Left ventricle myocardium superior (tissue), 1 donor: ENCODE measurements at regions not wholly inside any gene's neighbourhood (a gene's known extent, or its start where the extent isn't known, plus 50 kb on each side); places are given as distances from the start of the nearest gene placed in this dataset.

Source experiments
- ATAC-seq: fragments of 200-7000 bp; cut with Tn5 transposase; one replicate; pipeline ENCODE4 v1.9.1; 2020; ENCODE audit warnings: mild to moderate bottlenecking, moderate library complexity
- DNase-seq: peaks from one replicate; pipeline ENCODE4 v3.0.0-alpha.2; 2020
- intact Hi-C: fragments of 100-400 bp; cut with micrococcal nuclease; formaldehyde crosslinking; loops from one replicate; pipeline ENCODE4 v1.11.0; 2022
- donor health status: DM: no; HTN: yes; CAD: no; lungs with severe emphysema.

- no peak for DNase-seq
- intact Hi-C loops = no loop called here
- ATAC-seq = no peak
These were observed 54.5 kb upstream of the ARL14 start for GRCh38 chr3:160622263-160623045.

GRCh38 chr3:160618878-160619277 is 53.5 kb upstream of the KPNA4 start:
- intact Hi-C loops = no loop called here
- DNase-seq (no peak), ATAC-seq (no peak)

GRCh38 chr3:160618363-160618762 is 53.0 kb upstream of the KPNA4 start:
- ATAC-seq (no peak), DNase-seq (no peak)
- intact Hi-C loops = no loop called here

GRCh38 chr3:160617636-160618035 is 52.3 kb upstream of the KPNA4 start:
- intact Hi-C loops = no loop called here
- DNase-seq (no peak), ATAC-seq (peak; percentile 32)

GRCh38 chr3:160616716-160617115 is 51.3 kb upstream of the KPNA4 start:
- no peak for DNase-seq
- ATAC-seq = peak; percentile 92
- intact Hi-C loops = no loop called here

- ATAC-seq (peak; percentile 48), DNase-seq (no peak)
- intact Hi-C loops = no loop called here
These were observed 50.9 kb upstream of the KPNA4 start for GRCh38 chr3:160616311-160616710.
